ENCODE measurements at regions not wholly inside any gene's neighbourhood (a gene's known extent, or its start where the extent isn't known, plus 50 kb on each side); places are given as distances from the start of the nearest gene placed in this dataset.

DNA sequence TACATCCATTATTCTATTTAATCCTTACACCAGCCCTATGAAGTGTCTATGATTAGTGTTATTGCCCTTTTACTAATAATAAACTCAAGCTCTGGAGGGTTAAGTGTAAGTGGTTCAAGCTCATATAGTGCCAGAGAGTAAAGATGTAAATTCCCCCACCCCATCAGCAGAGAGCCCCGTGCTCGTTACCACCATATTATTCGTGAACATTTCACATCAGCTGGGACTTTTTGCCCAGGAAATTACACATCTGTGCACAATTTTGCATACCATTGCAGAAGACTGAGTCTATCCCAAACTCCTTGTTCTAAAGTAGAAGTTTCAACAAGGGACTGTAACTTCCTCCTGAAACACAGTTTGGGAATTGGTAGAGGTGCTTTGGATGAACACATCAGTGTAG is 220.1 kb downstream of the BCAS1 start:
- TF ChIP-seq CTCF (conservative IDR thresholded peaks at IDR 0.05; ENCODE audit: low read length): no peak
- H3K4me3 ChIP-seq (ENCODE audit: low read length): no peak overlapping the region
- DNase-seq (ENCODE audit: low read depth): no peak

DNA sequence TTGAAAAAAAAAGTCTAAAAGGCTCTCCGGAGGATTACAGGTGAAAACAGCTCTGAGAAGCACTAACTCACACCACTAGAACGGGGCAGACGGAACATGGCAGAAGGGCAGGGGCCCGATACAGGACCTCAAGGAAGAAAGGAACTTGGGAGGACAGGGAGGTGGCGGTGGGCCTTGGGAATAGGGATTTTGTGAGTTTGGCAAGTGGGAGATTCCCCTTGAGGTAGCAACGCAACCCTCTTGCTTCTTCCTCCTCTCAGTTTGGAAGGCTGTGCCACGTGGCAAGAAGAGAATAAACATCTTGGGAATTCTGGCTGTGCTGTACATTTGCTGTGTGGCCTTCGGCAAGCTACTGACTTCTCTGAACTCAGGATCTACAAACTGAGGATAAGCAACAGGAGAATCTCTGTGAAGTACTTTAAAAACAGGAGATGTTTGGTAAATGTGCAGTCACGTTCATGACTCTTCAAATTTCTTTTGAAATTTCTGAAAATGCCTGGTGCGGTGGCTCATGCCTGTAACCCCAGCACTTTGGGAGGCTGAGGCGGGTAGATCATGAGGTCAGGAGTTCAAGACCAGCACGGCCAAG is 220.8 kb downstream of the BCAS1 start:
- no peak overlapping the region for H3K4me3 ChIP-seq (ENCODE audit: low read length)
- TF ChIP-seq CTCF (conservative IDR thresholded peaks at IDR 0.05; ENCODE audit: low read length): no peak
- DNase-seq (ENCODE audit: low read depth): no peak

- no peak for TF ChIP-seq CTCF (conservative IDR thresholded peaks at IDR 0.05; ENCODE audit: low read length)
- DNase-seq (ENCODE audit: low read depth): no peak
- no peak overlapping the region for H3K4me3 ChIP-seq (ENCODE audit: low read length)
Measured at GRCh38 chr20:53848304-53848703, 222.1 kb downstream of the BCAS1 start.

GRCh38 chr20:53847837-53848170 is 222.6 kb downstream of the BCAS1 start:
- TF ChIP-seq CTCF (conservative IDR thresholded peaks at IDR 0.05; ENCODE audit: low read length): no peak
- no peak for DNase-seq (ENCODE audit: low read depth)
- H3K4me3 ChIP-seq (ENCODE audit: low read length): no peak overlapping the region

GRCh38 chr20:53847139-53847836 is 223.1 kb downstream of the BCAS1 start:
- H3K4me3 ChIP-seq (ENCODE audit: low read length): no peak overlapping the region
- DNase-seq (ENCODE audit: low read depth): no peak
- no peak for TF ChIP-seq CTCF (conservative IDR thresholded peaks at IDR 0.05; ENCODE audit: low read length)

DNA sequence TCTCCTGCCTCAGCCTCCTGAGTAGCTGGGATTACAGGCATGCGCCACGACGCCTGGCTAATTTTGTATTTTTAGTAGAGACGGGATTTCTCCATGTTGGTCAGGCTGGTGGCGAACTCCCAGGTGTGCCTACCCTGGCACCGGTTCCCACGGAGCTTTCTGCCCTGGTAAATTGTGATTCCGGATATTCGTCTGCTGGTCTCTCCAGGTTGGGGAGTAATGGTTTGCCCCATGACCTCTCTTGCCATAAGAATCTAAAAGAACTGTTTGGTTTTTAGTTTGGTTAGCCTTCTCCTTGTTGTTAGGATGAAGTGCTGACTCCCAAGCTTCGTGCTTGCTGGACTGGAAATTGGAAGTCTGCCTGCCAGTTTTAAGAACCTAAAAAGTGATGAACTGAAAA is 223.8 kb downstream of the BCAS1 start:
- DNase-seq (ENCODE audit: low read depth): no peak
- H3K4me3 ChIP-seq (ENCODE audit: low read length): no peak overlapping the region
- no peak for TF ChIP-seq CTCF (conservative IDR thresholded peaks at IDR 0.05; ENCODE audit: low read length)

GRCh38 chr20:53845980-53846379 is 224.4 kb downstream of the BCAS1 start:
- no peak for TF ChIP-seq CTCF (conservative IDR thresholded peaks at IDR 0.05; ENCODE audit: low read length)
- DNase-seq (ENCODE audit: low read depth): no peak
- H3K4me3 ChIP-seq (ENCODE audit: low read length): no peak overlapping the region
